ENCODE measurements at regions not wholly inside any gene's neighbourhood (a gene's known extent, or its start where the extent isn't known, plus 50 kb on each side); places are given as distances from the start of the nearest gene placed in this dataset.

DNA sequence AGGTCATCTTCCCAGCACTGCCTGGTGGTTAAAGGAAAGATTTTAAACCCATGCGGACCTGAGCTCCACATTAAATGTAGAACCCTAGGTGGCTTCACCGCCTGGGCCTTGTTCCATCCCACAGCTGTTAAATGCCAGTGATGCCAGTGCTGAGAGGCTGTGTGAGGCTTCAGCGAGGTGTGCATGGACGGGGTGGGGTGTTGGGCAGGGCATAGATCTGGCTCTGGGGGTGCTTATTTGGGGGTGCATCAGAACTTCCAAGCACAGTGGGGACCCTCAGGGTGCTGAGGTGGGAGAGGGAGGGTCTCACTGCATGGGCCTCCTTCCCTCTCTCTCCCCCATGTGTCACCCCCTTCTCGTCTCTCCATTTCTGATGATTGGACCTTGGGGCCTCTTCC lies 90.1 kb upstream of the B3GAT1 start:
- TF ChIP-seq, protein P1, sequence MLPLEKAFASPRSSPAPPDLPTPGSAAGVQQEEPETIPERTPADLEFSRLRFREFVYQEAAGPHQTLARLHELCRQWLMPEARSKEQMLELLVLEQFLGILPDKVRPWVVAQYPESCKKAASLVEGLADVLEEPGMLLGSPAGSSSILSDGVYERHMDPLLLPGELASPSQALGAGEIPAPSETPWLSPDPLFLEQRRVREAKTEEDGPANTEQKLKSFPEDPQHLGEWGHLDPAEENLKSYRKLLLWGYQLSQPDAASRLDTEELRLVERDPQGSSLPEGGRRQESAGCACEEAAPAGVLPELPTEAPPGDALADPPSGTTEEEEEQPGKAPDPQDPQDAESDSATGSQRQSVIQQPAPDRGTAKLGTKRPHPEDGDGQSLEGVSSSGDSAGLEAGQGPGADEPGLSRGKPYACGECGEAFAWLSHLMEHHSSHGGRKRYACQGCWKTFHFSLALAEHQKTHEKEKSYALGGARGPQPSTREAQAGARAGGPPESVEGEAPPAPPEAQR (CRISPR knock-in tag; IDR thresholded peaks at IDR 0.05) = no peak
- TF ChIP-seq NFYB (CRISPR knock-in tag; conservative IDR thresholded peaks at IDR 0.05; ENCODE audit: low read depth) = no peak
- TF ChIP-seq, protein P2, sequence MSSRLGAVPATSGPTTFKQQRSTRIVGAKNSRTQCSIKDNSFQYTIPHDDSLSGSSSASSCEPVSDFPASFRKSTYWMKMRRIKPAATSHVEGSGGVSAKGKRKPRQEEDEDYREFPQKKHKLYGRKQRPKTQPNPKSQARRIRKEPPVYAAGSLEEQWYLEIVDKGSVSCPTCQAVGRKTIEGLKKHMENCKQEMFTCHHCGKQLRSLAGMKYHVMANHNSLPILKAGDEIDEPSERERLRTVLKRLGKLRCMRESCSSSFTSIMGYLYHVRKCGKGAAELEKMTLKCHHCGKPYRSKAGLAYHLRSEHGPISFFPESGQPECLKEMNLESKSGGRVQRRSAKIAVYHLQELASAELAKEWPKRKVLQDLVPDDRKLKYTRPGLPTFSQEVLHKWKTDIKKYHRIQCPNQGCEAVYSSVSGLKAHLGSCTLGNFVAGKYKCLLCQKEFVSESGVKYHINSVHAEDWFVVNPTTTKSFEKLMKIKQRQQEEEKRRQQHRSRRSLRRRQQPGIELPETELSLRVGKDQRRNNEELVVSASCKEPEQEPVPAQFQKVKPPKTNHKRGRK (CRISPR knock-in tag; IDR thresholded peaks at IDR 0.05; ENCODE audit: borderline replicate concordance) = no peak
- TF ChIP-seq, protein P3, sequence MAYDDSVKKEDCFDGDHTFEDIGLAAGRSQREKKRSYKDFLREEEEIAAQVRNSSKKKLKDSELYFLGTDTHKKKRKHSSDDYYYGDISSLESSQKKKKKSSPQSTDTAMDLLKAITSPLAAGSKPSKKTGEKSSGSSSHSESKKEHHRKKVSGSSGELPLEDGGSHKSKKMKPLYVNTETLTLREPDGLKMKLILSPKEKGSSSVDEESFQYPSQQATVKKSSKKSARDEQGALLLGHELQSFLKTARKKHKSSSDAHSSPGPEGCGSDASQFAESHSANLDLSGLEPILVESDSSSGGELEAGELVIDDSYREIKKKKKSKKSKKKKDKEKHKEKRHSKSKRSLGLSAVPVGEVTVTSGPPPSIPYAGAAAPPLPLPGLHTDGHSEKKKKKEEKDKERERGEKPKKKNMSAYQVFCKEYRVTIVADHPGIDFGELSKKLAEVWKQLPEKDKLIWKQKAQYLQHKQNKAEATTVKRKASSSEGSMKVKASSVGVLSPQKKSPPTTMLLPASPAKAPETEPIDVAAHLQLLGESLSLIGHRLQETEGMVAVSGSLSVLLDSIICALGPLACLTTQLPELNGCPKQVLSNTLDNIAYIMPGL (CRISPR knock-in tag; IDR thresholded peaks at IDR 0.05) = no peak
- no peak for TF ChIP-seq HMGA2 (CRISPR knock-in tag; IDR thresholded peaks at IDR 0.05)
- TF ChIP-seq ZNF423 (CRISPR knock-in tag; IDR thresholded peaks at IDR 0.05) = no peak

All from WTC11 (cell line).